GM19035 (cell line): ENCODE measurements at regions not wholly inside any gene's neighbourhood (a gene's known extent, or its start where the extent isn't known, plus 50 kb on each side); places are given as distances from the start of the nearest gene placed in this dataset.
"Not testable (repeated sequence)": the region's sequence is repeated elsewhere in the genome, so short reads cannot be mapped to it uniquely, and the experiment has no call there.

Source experiments
- ATAC-seq: cut with Tn5 transposase; IDR thresholded peaks from one replicate; pipeline ENCODE4 v1.9.1; 2021; ENCODE audit not compliant: unreplicated experiment

GRCh38 chr13:87166348-87166747 lies 504.8 kb upstream of the SLITRK5 start:
- ATAC-seq = no peak

GRCh38 chr13:87168390-87168789 lies 502.8 kb upstream of the SLITRK5 start:
- no peak for ATAC-seq

- ATAC-seq = no peak
These were observed 501.8 kb upstream of the SLITRK5 start for GRCh38 chr13:87169337-87169736.

- no peak for ATAC-seq
These were observed 498.9 kb upstream of the SLITRK5 start for GRCh38 chr13:87172166-87172835.

- ATAC-seq = not testable (repeated sequence)
These were observed 486.0 kb upstream of the SLITRK5 start for GRCh38 chr13:87185138-87185537.

- ATAC-seq = not testable (repeated sequence)
These were observed 484.5 kb upstream of the SLITRK5 start for GRCh38 chr13:87186647-87187046.

- ATAC-seq = not testable (repeated sequence)
These were observed 479.7 kb upstream of the SLITRK5 start for GRCh38 chr13:87191485-87191884.

- no peak for ATAC-seq
These were observed 472.8 kb upstream of the SLITRK5 start for GRCh38 chr13:87198371-87198770.

- no peak for ATAC-seq
These were observed 464.5 kb upstream of the SLITRK5 start for GRCh38 chr13:87206708-87207107.

- ATAC-seq = no peak
These were observed 463.7 kb upstream of the SLITRK5 start for GRCh38 chr13:87207280-87208003.

- ATAC-seq = no peak
These were observed 462.5 kb upstream of the SLITRK5 start for GRCh38 chr13:87208636-87209035.

GRCh38 chr13:87234981-87235380 lies 436.2 kb upstream of the SLITRK5 start:
- no peak for ATAC-seq

- no peak for ATAC-seq
These were observed 435.6 kb upstream of the SLITRK5 start for GRCh38 chr13:87235621-87236020.

GRCh38 chr13:87244256-87244890 lies 426.8 kb upstream of the SLITRK5 start:
- ATAC-seq = no peak

- not testable (repeated sequence) for ATAC-seq
These were observed 421.3 kb upstream of the SLITRK5 start for GRCh38 chr13:87249847-87250246.

- no peak for ATAC-seq
These were observed 415.8 kb upstream of the SLITRK5 start for GRCh38 chr13:87255394-87255793.

- ATAC-seq = no peak
These were observed 411.6 kb upstream of the SLITRK5 start for GRCh38 chr13:87259479-87260083.

GRCh38 chr13:87274209-87274819 lies 396.9 kb upstream of the SLITRK5 start:
- ATAC-seq = no peak

- no peak for ATAC-seq
These were observed 391.0 kb upstream of the SLITRK5 start for GRCh38 chr13:87280139-87280538.

- no peak for ATAC-seq
These were observed 383.4 kb upstream of the SLITRK5 start for GRCh38 chr13:87287721-87288120.

GRCh38 chr13:87295636-87296035 lies 375.5 kb upstream of the SLITRK5 start:
- no peak for ATAC-seq
